Prostate gland (tissue), 2 donors: ENCODE measurements at regions not wholly inside any gene's neighbourhood (a gene's known extent, or its start where the extent isn't known, plus 50 kb on each side); places are given as distances from the start of the nearest gene placed in this dataset.

ENCODE experiments used
- CTCF ChIP-seq, 4 experiments: fragments of 200-600 bp in 2 of 4; fragments of 450-650 bp in 2 of 4; sonication (generic) in 2 of 4; IDR thresholded peaks; 1 replicate in 3 of 4; 2 replicates in 1 of 4; pipeline ENCODE4 v1.5.1; 2016 to 2019; ENCODE audit warnings: antibody characterized with exemption in 4 of 4, mild to moderate bottlenecking in 2 of 4, moderate library complexity in 2 of 4
- POLR2A ChIP-seq: fragments of 450-650 bp; IDR thresholded peaks from one replicate; pipeline ENCODE4 v1.6.1; 2016; ENCODE audit warnings: antibody characterized with exemption, mild to moderate bottlenecking
- POLR2AphosphoS5 ChIP-seq: sonication (generic); formaldehyde crosslinking; IDR thresholded peaks from one replicate; pipeline ENCODE4 v1.6.1; 2017; ENCODE audit warnings: antibody characterized with exemption

GRCh38 chr17:77865112-77865611 is 93.3 kb upstream of the TNRC6C start:
- TF ChIP-seq POLR2AphosphoS5 = no peak
- TF ChIP-seq CTCF (IDR thresholded peaks at IDR 0.05) = no peak
- TF ChIP-seq POLR2A = no peak
